ENCODE measurements at regions not wholly inside any gene's neighbourhood (a gene's known extent, or its start where the extent isn't known, plus 50 kb on each side); places are given as distances from the start of the nearest gene placed in this dataset.

DNA sequence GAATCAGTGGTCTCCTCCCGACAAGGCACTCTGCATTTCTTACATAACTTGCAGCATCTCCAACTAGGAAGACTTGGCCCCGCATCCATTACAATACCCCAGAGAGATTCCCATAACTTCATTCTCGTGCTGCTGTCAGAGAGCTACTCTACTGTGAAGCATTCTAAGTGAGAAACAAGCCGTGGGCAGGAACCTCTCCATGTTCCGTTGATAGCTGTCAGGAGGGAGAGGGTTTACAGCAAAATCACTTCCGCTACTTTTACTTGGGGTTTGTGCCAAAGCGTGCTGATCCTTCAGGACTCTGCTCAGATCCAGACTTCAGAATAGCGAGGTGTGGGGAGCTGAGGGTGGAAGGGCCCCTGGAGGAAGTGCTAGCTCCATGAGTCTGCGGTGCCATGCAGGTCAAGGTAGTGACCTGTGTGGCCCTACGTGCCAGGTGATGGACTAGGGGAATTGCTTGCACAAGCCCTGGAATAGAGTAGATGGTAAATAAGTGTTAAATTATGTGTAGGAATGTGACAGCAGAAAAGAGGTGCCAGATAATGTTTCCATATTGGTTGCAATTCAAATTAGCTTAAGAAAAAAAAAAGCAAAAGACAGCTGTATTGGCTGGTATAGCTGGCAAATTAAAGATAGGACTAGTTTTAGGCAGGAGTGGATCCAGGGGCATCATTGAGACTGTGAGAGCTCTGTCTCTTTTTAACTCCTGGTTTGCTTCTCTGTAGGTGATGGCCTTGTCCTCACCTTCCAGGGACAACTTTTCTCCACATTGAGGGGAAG lies 358.5 kb upstream of the ERCC4 start:
- Histone ChIP-seq H3K4me1 (no peaks in the 10 kb centered on the region), H3K27ac (no peak overlapping the region), H3K36me3 (no peaks in the 10 kb centered on the region), H3K27me3 (no peaks in the 10 kb centered on the region), H3K4me3 (no peak overlapping the region), H3K9me3 (no peaks in the 10 kb centered on the region)
- TF ChIP-seq, protein P1, sequence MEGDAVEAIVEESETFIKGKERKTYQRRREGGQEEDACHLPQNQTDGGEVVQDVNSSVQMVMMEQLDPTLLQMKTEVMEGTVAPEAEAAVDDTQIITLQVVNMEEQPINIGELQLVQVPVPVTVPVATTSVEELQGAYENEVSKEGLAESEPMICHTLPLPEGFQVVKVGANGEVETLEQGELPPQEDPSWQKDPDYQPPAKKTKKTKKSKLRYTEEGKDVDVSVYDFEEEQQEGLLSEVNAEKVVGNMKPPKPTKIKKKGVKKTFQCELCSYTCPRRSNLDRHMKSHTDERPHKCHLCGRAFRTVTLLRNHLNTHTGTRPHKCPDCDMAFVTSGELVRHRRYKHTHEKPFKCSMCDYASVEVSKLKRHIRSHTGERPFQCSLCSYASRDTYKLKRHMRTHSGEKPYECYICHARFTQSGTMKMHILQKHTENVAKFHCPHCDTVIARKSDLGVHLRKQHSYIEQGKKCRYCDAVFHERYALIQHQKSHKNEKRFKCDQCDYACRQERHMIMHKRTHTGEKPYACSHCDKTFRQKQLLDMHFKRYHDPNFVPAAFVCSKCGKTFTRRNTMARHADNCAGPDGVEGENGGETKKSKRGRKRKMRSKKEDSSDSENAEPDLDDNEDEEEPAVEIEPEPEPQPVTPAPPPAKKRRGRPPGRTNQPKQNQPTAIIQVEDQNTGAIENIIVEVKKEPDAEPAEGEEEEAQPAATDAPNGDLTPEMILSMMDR (IDR thresholded peaks at IDR 0.05), result no peak
- TF ChIP-seq POLR2A (IDR thresholded peaks at IDR 0.05), result no peak
- intact Hi-C loops (cut with DNase I; ENCODE audit: low total_unique reads), result no loop called here
- DNase-seq, result no peak

DNA sequence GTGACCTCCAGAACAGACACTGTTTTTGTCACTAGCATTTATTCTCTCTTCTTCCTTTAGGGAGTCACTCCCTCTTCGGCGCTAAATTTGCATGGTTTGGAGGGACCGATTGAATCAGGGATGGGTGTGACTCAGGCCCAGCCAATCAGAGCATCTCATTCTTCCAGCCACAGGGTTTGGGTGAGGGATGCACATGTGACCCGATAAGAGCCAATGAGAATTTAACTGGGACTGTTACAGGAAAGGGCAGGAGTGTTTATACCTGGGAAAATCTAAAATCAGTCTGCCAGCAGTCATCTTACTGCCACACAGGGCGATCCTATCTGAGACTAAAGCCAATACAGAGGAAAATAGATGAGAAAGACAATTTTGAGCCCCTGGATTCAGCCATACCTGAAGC lies 351.2 kb upstream of the ERCC4 start:
- Histone ChIP-seq H3K36me3 (no peaks in the 10 kb centered on the region), H3K4me1 (no peaks in the 10 kb centered on the region), H3K27me3 (no peaks in the 10 kb centered on the region), H3K27ac (no peak overlapping the region), H3K4me3 (no peak overlapping the region), H3K9me3 (no peaks in the 10 kb centered on the region)
- no peak for DNase-seq
- intact Hi-C loops (cut with DNase I; ENCODE audit: low total_unique reads), result no loop called here
- TF ChIP-seq POLR2A (IDR thresholded peaks at IDR 0.05), result no peak
- TF ChIP-seq, protein P1 (IDR thresholded peaks at IDR 0.05), result no peak

DNA sequence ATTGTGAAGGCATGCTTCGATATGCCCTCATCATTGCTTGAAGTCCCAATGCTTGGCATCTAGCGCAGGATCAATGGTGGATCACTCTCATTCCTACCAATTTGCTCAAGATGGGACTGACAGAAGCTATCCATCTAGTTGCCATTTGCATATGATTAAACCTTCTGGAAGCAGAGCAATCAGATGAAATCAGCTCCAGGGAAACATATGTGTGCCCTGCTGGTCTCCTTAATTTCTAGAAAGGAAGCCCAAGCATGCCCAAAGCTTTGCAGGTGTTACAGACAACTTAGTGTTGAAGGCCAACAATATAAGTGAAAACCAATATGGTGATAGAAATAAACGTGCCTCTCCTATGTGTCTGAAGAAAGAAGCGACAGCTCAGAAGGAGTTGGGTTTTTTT lies 350.0 kb upstream of the ERCC4 start:
- no peaks in the 10 kb centered on the region for H3K9me3 ChIP-seq

DNA sequence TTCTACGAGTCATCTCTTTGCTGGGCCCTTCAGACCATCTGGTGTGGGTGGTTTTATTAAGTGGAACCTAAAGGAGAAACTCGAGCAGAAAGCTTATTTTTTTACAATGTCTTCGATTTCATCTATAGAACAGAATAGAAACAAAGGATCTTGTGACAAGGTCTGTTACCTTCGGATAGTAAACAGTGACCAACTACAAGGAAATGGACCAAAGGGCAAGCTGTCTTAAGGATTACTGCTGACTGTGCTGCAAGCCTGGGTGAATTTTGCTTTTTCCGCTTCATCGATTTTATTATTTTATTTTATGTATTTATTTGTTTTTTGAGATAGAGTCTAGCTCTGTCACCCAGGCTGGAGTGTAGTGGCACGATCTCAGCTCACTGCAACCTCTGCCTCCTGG lies 348.9 kb upstream of the ERCC4 start:
- Histone ChIP-seq H3K9me3 (no peaks in the 10 kb centered on the region), H3K4me1 (no peaks in the 10 kb centered on the region), H3K36me3 (no peaks in the 10 kb centered on the region), H3K27ac (no peak overlapping the region), H3K4me3 (no peak overlapping the region), H3K27me3 (no peaks in the 10 kb centered on the region)
- intact Hi-C loops (cut with DNase I; ENCODE audit: low total_unique reads), result no loop called here
- TF ChIP-seq POLR2A (IDR thresholded peaks at IDR 0.05), result no peak
- TF ChIP-seq, protein P1 (IDR thresholded peaks at IDR 0.05), result no peak
- DNase-seq, result no peak

More for the DNA sequence above, 350.0 kb upstream of the ERCC4 start:
- TF ChIP-seq, protein P1 (IDR thresholded peaks at IDR 0.05), result no peak
- no peak for TF ChIP-seq POLR2A (IDR thresholded peaks at IDR 0.05)
- no peaks in the 10 kb centered on the region for H3K27me3 ChIP-seq
- intact Hi-C loops (cut with DNase I; ENCODE audit: low total_unique reads), result no loop called here
- H3K4me3 ChIP-seq, result no peak overlapping the region
- DNase-seq, result no peak
- H3K36me3 ChIP-seq, result no peaks in the 10 kb centered on the region
- H3K27ac ChIP-seq, result no peak overlapping the region
- H3K4me1 ChIP-seq, result no peaks in the 10 kb centered on the region

DNA sequence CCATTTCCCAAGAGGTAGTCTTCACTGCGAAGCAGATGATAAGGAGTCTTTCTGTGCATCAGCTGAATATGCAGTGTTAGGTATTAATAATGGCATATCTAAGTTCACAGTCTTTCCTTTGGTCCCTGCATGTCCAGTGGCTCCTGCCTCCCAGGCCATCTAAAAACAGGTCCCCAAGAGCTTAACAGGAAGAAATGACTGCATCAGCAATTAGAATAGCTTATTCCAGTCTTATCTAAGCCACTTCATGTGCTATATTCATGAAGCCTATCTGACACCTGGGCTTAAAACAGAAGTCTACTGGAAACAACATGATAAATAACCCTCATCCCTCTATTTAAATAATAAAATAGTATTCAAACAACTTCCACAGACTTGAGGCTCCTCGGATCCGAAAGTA lies 346.1 kb upstream of the ERCC4 start:
- Histone ChIP-seq H3K4me1 (no peaks in the 10 kb centered on the region), H3K36me3 (no peaks in the 10 kb centered on the region), H3K27ac (no peak overlapping the region), H3K4me3 (no peak overlapping the region), H3K27me3 (no peaks in the 10 kb centered on the region), H3K9me3 (no peaks in the 10 kb centered on the region)
- TF ChIP-seq, protein P1 (IDR thresholded peaks at IDR 0.05), result no peak
- no peak for TF ChIP-seq POLR2A (IDR thresholded peaks at IDR 0.05)
- intact Hi-C loops (cut with DNase I; ENCODE audit: low total_unique reads), result no loop called here
- DNase-seq, result no peak
